DOHH2 (cell line): ENCODE measurements at regions not wholly inside any gene's neighbourhood (a gene's known extent, or its start where the extent isn't known, plus 50 kb on each side); places are given as distances from the start of the nearest gene placed in this dataset.

ENCODE experiments used
- H3F3A ChIP-seq: fragments of 200-600 bp; sonication (generic), shearing (Covaris generic); 2 replicates; pipeline ENCODE4 v1.6.0; 2016; ENCODE audit warnings: antibody characterized with exemption, mild to moderate bottlenecking; ENCODE audit not compliant: control insufficient read depth, insufficient read depth
- H3K27ac ChIP-seq: fragments of 200-600 bp; sonication (generic); 2 replicates; pipeline ENCODE4 v1.5.1; 2014; ENCODE audit warnings: low read depth, mild to moderate bottlenecking, low read length, moderate library complexity
- H3K27me3 ChIP-seq: fragments of 200-600 bp; sonication (generic); 2 replicates; pipeline ENCODE4 v1.6.1; 2014; ENCODE audit warnings: mild to moderate bottlenecking, low read length, mixed read lengths; ENCODE audit not compliant: control insufficient read depth
- H3K36me3 ChIP-seq: fragments of 200-600 bp; sonication (generic); 2 replicates; pipeline ENCODE4 v1.6.1; 2014; ENCODE audit warnings: mild to moderate bottlenecking, low read length, moderate library complexity, mixed read lengths; ENCODE audit not compliant: control insufficient read depth
- H3K4me1 ChIP-seq: fragments of 200-600 bp; sonication (generic); 2 replicates; pipeline ENCODE4 v1.6.1; 2014; ENCODE audit warnings: mild to moderate bottlenecking, low read length, mixed read lengths; ENCODE audit not compliant: control insufficient read depth
- H3K4me2 ChIP-seq: fragments of 200-600 bp; sonication (generic); 2 replicates; pipeline ENCODE4 v1.6.0; 2014; ENCODE audit warnings: mild to moderate bottlenecking, low read length, moderate library complexity
- H3K4me3 ChIP-seq: fragments of 200-600 bp; sonication (generic); 2 replicates; pipeline ENCODE4 v1.5.1; 2014; ENCODE audit warnings: mild to moderate bottlenecking, low read length, mixed read lengths
- H3K79me2 ChIP-seq: fragments of 200-600 bp; sonication (generic); 2 replicates; pipeline ENCODE4 v1.6.1; 2014; ENCODE audit warnings: mild to moderate bottlenecking, low read length, mixed read lengths; ENCODE audit not compliant: control insufficient read depth
- H3K9me2 ChIP-seq: fragments of 200-600 bp; sonication (generic); replicated peaks from 2 replicates; pipeline ENCODE4 v1.6.1; 2014; ENCODE audit warnings: mild to moderate bottlenecking, low read length, mixed read lengths; ENCODE audit not compliant: control insufficient read depth
- H3K9me3 ChIP-seq: fragments of 200-600 bp; sonication (generic); 2 replicates; pipeline ENCODE4 v1.6.1; 2014; ENCODE audit warnings: antibody characterized with exemption, low read length, mixed read lengths; ENCODE audit not compliant: control insufficient read depth, insufficient read depth
- H4K20me1 ChIP-seq: fragments of 200-600 bp; sonication (generic); 2 replicates; pipeline ENCODE4 v1.6.0; 2014; ENCODE audit warnings: low read depth, mild to moderate bottlenecking, antibody characterized with exemption, low read length, moderate library complexity; ENCODE audit not compliant: control insufficient read depth, insufficient read depth
- CTCF ChIP-seq: fragments of 200-600 bp; sonication (generic); IDR thresholded peaks from one replicate; pipeline ENCODE4 v1.5.1; 2014; ENCODE audit warnings: antibody characterized with exemption, mild to moderate bottlenecking, low read depth, low read length; ENCODE audit not compliant: poor library complexity, severe bottlenecking
- EZH2phosphoT487 ChIP-seq: fragments of 200-600 bp; sonication (generic); IDR thresholded peaks from 2 replicates; pipeline ENCODE4 v1.6.1; 2017; ENCODE audit warnings: borderline replicate concordance, mild to moderate bottlenecking, antibody characterized with exemption, low read length, moderate library complexity, mixed read lengths

GRCh38 chr18:76673281-76674185 lies 148.8 kb upstream of the ZNF236 start:
- no peaks in the 10 kb centered on the region for H3K9me2 ChIP-seq
- TF ChIP-seq EZH2phosphoT487 (no peak), CTCF (no peak)
- no peak overlapping the region for H3K4me2 ChIP-seq
- no peaks in the 10 kb centered on the region for H3K9me3 ChIP-seq
- H3K27ac ChIP-seq = no peak overlapping the region
- no peaks in the 10 kb centered on the region for H4K20me1 ChIP-seq
- no peak overlapping the region for H3K4me3 ChIP-seq
- no peaks in the 10 kb centered on the region for H3K4me1 ChIP-seq
- H3K27me3 ChIP-seq = no peaks in the 10 kb centered on the region
- H3F3A ChIP-seq = no peaks in the 10 kb centered on the region
- H3K79me2 ChIP-seq = no peaks in the 10 kb centered on the region
- H3K36me3 ChIP-seq = no peaks in the 10 kb centered on the region

GRCh38 chr18:76672627-76673026 lies 149.7 kb upstream of the ZNF236 start:
- H3K27me3 ChIP-seq = no peaks in the 10 kb centered on the region
- no peaks in the 10 kb centered on the region for H4K20me1 ChIP-seq
- H3F3A ChIP-seq = no peaks in the 10 kb centered on the region
- TF ChIP-seq EZH2phosphoT487 (no peak), CTCF (no peak)
- H3K4me3 ChIP-seq = no peak overlapping the region
- H3K79me2 ChIP-seq = no peaks in the 10 kb centered on the region
- no peaks in the 10 kb centered on the region for H3K9me2 ChIP-seq
- no peak overlapping the region for H3K4me2 ChIP-seq
- H3K27ac ChIP-seq = no peak overlapping the region
- no peaks in the 10 kb centered on the region for H3K36me3 ChIP-seq
- no peaks in the 10 kb centered on the region for H3K4me1 ChIP-seq
- H3K9me3 ChIP-seq = no peaks in the 10 kb centered on the region

- Histone ChIP-seq H3K79me2 (no peaks in the 10 kb centered on the region), H3K9me2 (no peaks in the 10 kb centered on the region), H3K36me3 (no peaks in the 10 kb centered on the region), H3K4me1 (no peaks in the 10 kb centered on the region), H3K4me2 (no peak overlapping the region), H3K27ac (no peak overlapping the region), H4K20me1 (no peaks in the 10 kb centered on the region), H3F3A (no peaks in the 10 kb centered on the region), H3K9me3 (no peaks in the 10 kb centered on the region), H3K27me3 (no peaks in the 10 kb centered on the region), H3K4me3 (no peak overlapping the region)
- no peak for TF ChIP-seq EZH2phosphoT487
- no peak for TF ChIP-seq CTCF
Measured at GRCh38 chr18:76670564-76671288, 151.6 kb upstream of the ZNF236 start.
